GM12878 (cell line): ENCODE measurements at regions not wholly inside any gene's neighbourhood (a gene's known extent, or its start where the extent isn't known, plus 50 kb on each side); places are given as distances from the start of the nearest gene placed in this dataset.

Experiments used
- ATAC-seq: fragments of 200-7000 bp; cut with Tn5 transposase; 3 replicates; pipeline ENCODE4 v1.9.1; 2020; ENCODE audit warnings: mild to moderate bottlenecking, moderate library complexity
- BruUV-seq: library from RNA; stranded (reverse); fragments of 400-500 nt; replicated peaks from 2 replicates; lab custom pipeline; 2021; lab: Mats Ljungman, UMichigan
- CTCF ChIA-PET: fragments of 300-600 bp; sonication (Branson Sonifier 250); formaldehyde crosslinking; extraction: SDS; loops from one replicate; lab custom pipeline; 2021; ENCODE audit warnings: inconsistent platforms; lab: Yijun Ruan, JAX
- POLR2A ChIA-PET: fragments of 350-600 bp; formaldehyde crosslinking; extraction: SDS; loops from one replicate; lab custom pipeline; 2021; ENCODE audit warnings: inconsistent platforms; lab: Charles Lee
- RAD21 ChIA-PET: fragments of 300-600 bp; sonication (Branson Sonifier 250); formaldehyde crosslinking; loops from one replicate; lab custom pipeline; 2023; ENCODE audit warnings: antibody characterized with exemption; ENCODE audit not compliant: unreplicated experiment; lab: Charles Lee
- SMC1A ChIA-PET: fragments of 300-600 bp; sonication (Branson Sonifier 250); formaldehyde crosslinking; loops from one replicate; lab custom pipeline; 2023; ENCODE audit not compliant: unreplicated experiment, uncharacterized antibody; lab: Charles Lee
- DNase-seq: peaks from one replicate; pipeline ENCODE4 v3.0.0-alpha.2; 2011; ENCODE audit warnings: low read depth, low spot score
- FAIRE-seq: peaks from 3 replicates; lab custom pipeline; 2011; peaks lifted over from hg19 to GRCh38; lab: Jason Lieb, UNC
- H2AFZ ChIP-seq: 2 replicates; pipeline ENCODE4 v1.6.0; 2011; ENCODE audit warnings: low read depth, low read length, control low read depth; ENCODE audit not compliant: control insufficient read depth
- H3K27ac ChIP-seq: 2 replicates; pipeline ENCODE4 v1.5.1; 2011; ENCODE audit warnings: control low read depth; ENCODE audit not compliant: control insufficient read depth, insufficient read depth
- H3K27me3 ChIP-seq, 2 experiments: replicated peaks in 1 of 2; 2 replicates each; pipeline versions ENCODE4 v1.6.0 to v1.6.1; 2011; ENCODE audit warnings: low read length in 1 of 2; ENCODE audit not compliant: control insufficient read depth in 2 of 2, insufficient read depth in 2 of 2
- H3K36me3 ChIP-seq, 2 experiments: 2 replicates each; pipeline ENCODE4 v1.5.1; 2011; ENCODE audit warnings: low read length in 1 of 2; ENCODE audit not compliant: control insufficient read depth in 2 of 2, insufficient read depth in 2 of 2
- H3K4me1 ChIP-seq: 2 replicates; pipeline ENCODE4 v1.6.1; 2011; ENCODE audit warnings: mild to moderate bottlenecking, low read length, moderate library complexity, mixed read lengths; ENCODE audit not compliant: control insufficient read depth, insufficient read depth
- H3K4me2 ChIP-seq: 2 replicates; pipeline ENCODE4 v1.6.0; 2011; ENCODE audit warnings: control low read depth; ENCODE audit not compliant: control insufficient read depth, insufficient read depth
- H3K4me3 ChIP-seq: fragments of 200-600 bp; sonication (generic); 2 replicates; pipeline ENCODE4 v1.5.1; 2016
- H3K79me2 ChIP-seq: 2 replicates; pipeline ENCODE4 v1.6.0; 2011; ENCODE audit warnings: low read length; ENCODE audit not compliant: control insufficient read depth, insufficient read depth
- H3K9ac ChIP-seq: 2 replicates; pipeline ENCODE4 v1.8.0; 2011; ENCODE audit warnings: low read length, control low read depth, mixed read lengths; ENCODE audit not compliant: control insufficient read depth, insufficient read depth
- H3K9me3 ChIP-seq: replicated peaks from 3 replicates; pipeline ENCODE4 v1.5.1; 2011; ENCODE audit warnings: mild to moderate bottlenecking, low read length; ENCODE audit not compliant: control insufficient read depth, insufficient read depth
- H4K20me1 ChIP-seq: 2 replicates; pipeline ENCODE4 v1.6.0; 2011; ENCODE audit not compliant: control insufficient read depth, insufficient read depth
- BMI1 ChIP-seq: fragments of 450-650 bp; IDR thresholded peaks from 2 replicates; pipeline ENCODE4 v1.6.1; 2016; ENCODE audit warnings: mild to moderate bottlenecking, moderate library complexity, borderline replicate concordance
- CHD2 ChIP-seq: IDR thresholded peaks from 2 replicates; pipeline ENCODE4 v1.6.1; 2011; ENCODE audit warnings: low read depth, low read length, improper control_type of control experiment, borderline replicate concordance
- EZH2 ChIP-seq: IDR thresholded peaks from 2 replicates; pipeline ENCODE4 v1.6.1; 2012; ENCODE audit warnings: low read depth, mild to moderate bottlenecking, control low read depth, inconsistent platforms, low read length, borderline replicate concordance; ENCODE audit not compliant: control insufficient read depth
- LARP7 ChIP-seq: fragments of 450-650 bp; IDR thresholded peaks from 2 replicates; pipeline ENCODE4 v1.6.1; 2017; ENCODE audit warnings: mild to moderate bottlenecking
- NBN ChIP-seq: fragments of 450-650 bp; IDR thresholded peaks from 2 replicates; pipeline ENCODE4 v1.6.1; 2016
- PAX8 ChIP-seq: fragments of 450-650 bp; IDR thresholded peaks from 2 replicates; pipeline ENCODE4 v1.6.1; 2017; ENCODE audit warnings: mild to moderate bottlenecking, moderate library complexity
- RAD51 ChIP-seq: fragments of 450-650 bp; IDR thresholded peaks from 2 replicates; pipeline ENCODE4 v1.6.1; 2016; ENCODE audit warnings: moderate library complexity, mild to moderate bottlenecking, inconsistent platforms
- SMARCA5 ChIP-seq: fragments of 450-650 bp; IDR thresholded peaks from 2 replicates; pipeline ENCODE4 v1.6.1; 2017; ENCODE audit warnings: mild to moderate bottlenecking
- SUPT20H ChIP-seq: IDR thresholded peaks from 2 replicates; pipeline ENCODE4 v1.6.1; 2011; ENCODE audit warnings: low read depth, mild to moderate bottlenecking, low read length, moderate library complexity, borderline replicate concordance; ENCODE audit not compliant: control insufficient read depth
- TCF12 ChIP-seq: IDR thresholded peaks from 2 replicates; pipeline ENCODE4 v1.6.1; 2011; ENCODE audit warnings: low read depth, mild to moderate bottlenecking, low read length
- YY1 ChIP-seq: IDR thresholded peaks from 2 replicates; pipeline ENCODE4 v1.6.1; 2011; ENCODE audit warnings: low read depth, mild to moderate bottlenecking, low read length
- WGBS: methylation state at CpG from one replicate; pipeline ENCODE4 v1.1.6; 2016; ENCODE audit warnings: low lambda C conversion rate; ENCODE audit not compliant: insufficient replicate concordance, insufficient coverage; ENCODE audit errors: missing lambda C conversion rate; 5-methylcytosine and 5-hydroxymethylcytosine counted together
- in situ Hi-C: fragments of 300-500 bp; cut with MboI; formaldehyde crosslinking; loops from 9 replicates; pipeline ENCODE4 v1.14.3; 2018; ENCODE audit warnings: mixed read lengths
- intact Hi-C: fragments of 100-400 bp; cut with micrococcal nuclease; formaldehyde crosslinking; loops from one replicate; pipeline ENCODE4 v1.14.2; 2022; ENCODE audit not compliant: unreplicated experiment
- TF ChIP-seq, protein P1 (sequence below): IDR thresholded peaks from 2 replicates; pipeline ENCODE4 v1.6.1; 2011; ENCODE audit warnings: low read depth, mild to moderate bottlenecking, low read length, moderate library complexity, borderline replicate concordance; ENCODE audit errors: extremely low read depth
- TF ChIP-seq, protein P2 (sequence below): fragments of 450-650 bp; IDR thresholded peaks from 2 replicates; pipeline ENCODE4 v1.6.1; 2017; ENCODE audit warnings: low read depth, mild to moderate bottlenecking, moderate library complexity
- TF ChIP-seq, protein P3 (sequence below), 3 experiments: IDR thresholded peaks in 2 of 3; conservative IDR thresholded peaks in 1 of 3; 2 replicates each; pipeline ENCODE4 v1.5.1; 2011; ENCODE audit warnings: low read depth in 3 of 3, low read length in 3 of 3, mild to moderate bottlenecking in 3 of 3, control low read depth in 2 of 3, moderate library complexity in 2 of 3, inconsistent platforms in 1 of 3, mixed read lengths in 1 of 3; ENCODE audit not compliant: control insufficient read depth in 2 of 3, insufficient read depth in 1 of 3; ENCODE audit errors: extremely low read depth in 1 of 3
- TF ChIP-seq, protein P4 (sequence below): fragments of 450-650 bp; IDR thresholded peaks from 2 replicates; pipeline ENCODE4 v1.6.1; 2016; ENCODE audit warnings: mild to moderate bottlenecking
- TF ChIP-seq, protein P5 (sequence below): fragments of 450-650 bp; IDR thresholded peaks from 2 replicates; pipeline ENCODE4 v1.6.1; 2017; ENCODE audit warnings: mild to moderate bottlenecking, moderate library complexity

DNA sequence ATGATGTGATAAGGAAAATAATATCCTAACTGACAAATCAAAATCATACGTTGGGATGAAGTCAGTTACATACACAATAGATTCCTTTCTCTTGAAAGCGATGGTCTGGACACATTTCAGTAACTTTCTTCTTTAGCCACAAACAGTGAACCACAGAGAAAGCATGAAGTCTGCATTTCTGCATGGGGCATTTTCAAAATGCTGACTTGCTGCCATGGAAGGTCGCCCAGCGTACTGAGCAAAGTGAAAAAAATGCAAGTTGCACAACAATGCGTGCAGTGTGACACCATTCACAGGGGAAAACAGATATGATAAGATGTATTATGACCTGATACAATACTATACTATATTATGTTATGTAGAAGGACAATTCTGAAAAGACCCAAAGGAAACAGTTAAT lies 146.3 kb downstream of the SNX18 start:
- intact Hi-C loops (no loop called here), in situ Hi-C loops (no loop called here)
- Histone ChIP-seq H3K9ac (no peak overlapping the region), H3K79me2 (no peaks in the 10 kb centered on the region), H3K4me3 (no peak overlapping the region), H3K4me2 (no peak overlapping the region), H3K27me3 (no peaks in the 10 kb centered on the region), H3K9me3 (no peaks in the 10 kb centered on the region), H2AFZ (no peak overlapping the region), H3K4me1 (no peaks in the 10 kb centered on the region), H4K20me1 (no peaks in the 10 kb centered on the region), H3K36me3 (no peaks in the 10 kb centered on the region), H3K27ac (no peak overlapping the region)
- WGBS, result 14% methylated on average over 5 of the region's 5 CpGs
- CTCF ChIA-PET, result no interaction called here
- RAD21 ChIA-PET, result no interaction called here
- POLR2A ChIA-PET, result no interaction called here
- SMC1A ChIA-PET, result no interaction called here
- ATAC-seq, result no peak
- no peak for FAIRE-seq
- no TSS peak for BruUV-seq
- no peak for DNase-seq
- TF ChIP-seq RAD51 (no peak), TCF12 (no peak), YY1 (no peak), NBN (no peak), SUPT20H (no peak), PAX8 (no peak), EZH2 (no peak), LARP7 (no peak), CHD2 (no peak), SMARCA5 (no peak), BMI1 (no peak)
- TF ChIP-seq, protein P1, sequence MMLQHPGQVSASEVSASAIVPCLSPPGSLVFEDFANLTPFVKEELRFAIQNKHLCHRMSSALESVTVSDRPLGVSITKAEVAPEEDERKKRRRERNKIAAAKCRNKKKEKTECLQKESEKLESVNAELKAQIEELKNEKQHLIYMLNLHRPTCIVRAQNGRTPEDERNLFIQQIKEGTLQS, result no peak
- TF ChIP-seq, protein P2, sequence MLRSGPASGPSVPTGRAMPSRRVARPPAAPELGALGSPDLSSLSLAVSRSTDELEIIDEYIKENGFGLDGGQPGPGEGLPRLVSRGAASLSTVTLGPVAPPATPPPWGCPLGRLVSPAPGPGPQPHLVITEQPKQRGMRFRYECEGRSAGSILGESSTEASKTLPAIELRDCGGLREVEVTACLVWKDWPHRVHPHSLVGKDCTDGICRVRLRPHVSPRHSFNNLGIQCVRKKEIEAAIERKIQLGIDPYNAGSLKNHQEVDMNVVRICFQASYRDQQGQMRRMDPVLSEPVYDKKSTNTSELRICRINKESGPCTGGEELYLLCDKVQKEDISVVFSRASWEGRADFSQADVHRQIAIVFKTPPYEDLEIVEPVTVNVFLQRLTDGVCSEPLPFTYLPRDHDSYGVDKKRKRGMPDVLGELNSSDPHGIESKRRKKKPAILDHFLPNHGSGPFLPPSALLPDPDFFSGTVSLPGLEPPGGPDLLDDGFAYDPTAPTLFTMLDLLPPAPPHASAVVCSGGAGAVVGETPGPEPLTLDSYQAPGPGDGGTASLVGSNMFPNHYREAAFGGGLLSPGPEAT, result no peak
- TF ChIP-seq, protein P3, sequence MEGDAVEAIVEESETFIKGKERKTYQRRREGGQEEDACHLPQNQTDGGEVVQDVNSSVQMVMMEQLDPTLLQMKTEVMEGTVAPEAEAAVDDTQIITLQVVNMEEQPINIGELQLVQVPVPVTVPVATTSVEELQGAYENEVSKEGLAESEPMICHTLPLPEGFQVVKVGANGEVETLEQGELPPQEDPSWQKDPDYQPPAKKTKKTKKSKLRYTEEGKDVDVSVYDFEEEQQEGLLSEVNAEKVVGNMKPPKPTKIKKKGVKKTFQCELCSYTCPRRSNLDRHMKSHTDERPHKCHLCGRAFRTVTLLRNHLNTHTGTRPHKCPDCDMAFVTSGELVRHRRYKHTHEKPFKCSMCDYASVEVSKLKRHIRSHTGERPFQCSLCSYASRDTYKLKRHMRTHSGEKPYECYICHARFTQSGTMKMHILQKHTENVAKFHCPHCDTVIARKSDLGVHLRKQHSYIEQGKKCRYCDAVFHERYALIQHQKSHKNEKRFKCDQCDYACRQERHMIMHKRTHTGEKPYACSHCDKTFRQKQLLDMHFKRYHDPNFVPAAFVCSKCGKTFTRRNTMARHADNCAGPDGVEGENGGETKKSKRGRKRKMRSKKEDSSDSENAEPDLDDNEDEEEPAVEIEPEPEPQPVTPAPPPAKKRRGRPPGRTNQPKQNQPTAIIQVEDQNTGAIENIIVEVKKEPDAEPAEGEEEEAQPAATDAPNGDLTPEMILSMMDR (IDR thresholded peaks at IDR 0.05 in 2 of 3, conservative IDR thresholded peaks at IDR 0.05 in 1 of 3; ENCODE audit: control insufficient read depth in 2 of 3, extremely low read depth in 1 of 3, insufficient read depth in 1 of 3, low read depth in 3 of 3, low read length in 3 of 3), result no peak
- TF ChIP-seq, protein P4, sequence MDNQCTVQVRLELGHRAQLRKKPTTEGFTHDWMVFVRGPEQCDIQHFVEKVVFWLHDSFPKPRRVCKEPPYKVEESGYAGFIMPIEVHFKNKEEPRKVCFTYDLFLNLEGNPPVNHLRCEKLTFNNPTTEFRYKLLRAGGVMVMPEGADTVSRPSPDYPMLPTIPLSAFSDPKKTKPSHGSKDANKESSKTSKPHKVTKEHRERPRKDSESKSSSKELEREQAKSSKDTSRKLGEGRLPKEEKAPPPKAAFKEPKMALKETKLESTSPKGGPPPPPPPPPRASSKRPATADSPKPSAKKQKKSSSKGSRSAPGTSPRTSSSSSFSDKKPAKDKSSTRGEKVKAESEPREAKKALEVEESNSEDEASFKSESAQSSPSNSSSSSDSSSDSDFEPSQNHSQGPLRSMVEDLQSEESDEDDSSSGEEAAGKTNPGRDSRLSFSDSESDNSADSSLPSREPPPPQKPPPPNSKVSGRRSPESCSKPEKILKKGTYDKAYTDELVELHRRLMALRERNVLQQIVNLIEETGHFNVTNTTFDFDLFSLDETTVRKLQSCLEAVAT, result no peak
- TF ChIP-seq, protein P5, sequence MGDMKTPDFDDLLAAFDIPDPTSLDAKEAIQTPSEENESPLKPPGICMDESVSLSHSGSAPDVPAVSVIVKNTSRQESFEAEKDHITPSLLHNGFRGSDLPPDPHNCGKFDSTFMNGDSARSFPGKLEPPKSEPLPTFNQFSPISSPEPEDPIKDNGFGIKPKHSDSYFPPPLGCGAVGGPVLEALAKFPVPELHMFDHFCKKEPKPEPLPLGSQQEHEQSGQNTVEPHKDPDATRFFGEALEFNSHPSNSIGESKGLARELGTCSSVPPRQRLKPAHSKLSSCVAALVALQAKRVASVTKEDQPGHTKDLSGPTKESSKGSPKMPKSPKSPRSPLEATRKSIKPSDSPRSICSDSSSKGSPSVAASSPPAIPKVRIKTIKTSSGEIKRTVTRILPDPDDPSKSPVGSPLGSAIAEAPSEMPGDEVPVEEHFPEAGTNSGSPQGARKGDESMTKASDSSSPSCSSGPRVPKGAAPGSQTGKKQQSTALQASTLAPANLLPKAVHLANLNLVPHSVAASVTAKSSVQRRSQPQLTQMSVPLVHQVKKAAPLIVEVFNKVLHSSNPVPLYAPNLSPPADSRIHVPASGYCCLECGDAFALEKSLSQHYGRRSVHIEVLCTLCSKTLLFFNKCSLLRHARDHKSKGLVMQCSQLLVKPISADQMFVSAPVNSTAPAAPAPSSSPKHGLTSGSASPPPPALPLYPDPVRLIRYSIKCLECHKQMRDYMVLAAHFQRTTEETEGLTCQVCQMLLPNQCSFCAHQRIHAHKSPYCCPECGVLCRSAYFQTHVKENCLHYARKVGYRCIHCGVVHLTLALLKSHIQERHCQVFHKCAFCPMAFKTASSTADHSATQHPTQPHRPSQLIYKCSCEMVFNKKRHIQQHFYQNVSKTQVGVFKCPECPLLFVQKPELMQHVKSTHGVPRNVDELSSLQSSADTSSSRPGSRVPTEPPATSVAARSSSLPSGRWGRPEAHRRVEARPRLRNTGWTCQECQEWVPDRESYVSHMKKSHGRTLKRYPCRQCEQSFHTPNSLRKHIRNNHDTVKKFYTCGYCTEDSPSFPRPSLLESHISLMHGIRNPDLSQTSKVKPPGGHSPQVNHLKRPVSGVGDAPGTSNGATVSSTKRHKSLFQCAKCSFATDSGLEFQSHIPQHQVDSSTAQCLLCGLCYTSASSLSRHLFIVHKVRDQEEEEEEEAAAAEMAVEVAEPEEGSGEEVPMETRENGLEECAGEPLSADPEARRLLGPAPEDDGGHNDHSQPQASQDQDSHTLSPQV, result no peak
